ENCODE measurements at regions not wholly inside any gene's neighbourhood (a gene's known extent, or its start where the extent isn't known, plus 50 kb on each side); places are given as distances from the start of the nearest gene placed in this dataset.
"Not testable (repeated sequence)": the region's sequence is repeated elsewhere in the genome, so short reads cannot be mapped to it uniquely, and the experiment has no call there.

DNA sequence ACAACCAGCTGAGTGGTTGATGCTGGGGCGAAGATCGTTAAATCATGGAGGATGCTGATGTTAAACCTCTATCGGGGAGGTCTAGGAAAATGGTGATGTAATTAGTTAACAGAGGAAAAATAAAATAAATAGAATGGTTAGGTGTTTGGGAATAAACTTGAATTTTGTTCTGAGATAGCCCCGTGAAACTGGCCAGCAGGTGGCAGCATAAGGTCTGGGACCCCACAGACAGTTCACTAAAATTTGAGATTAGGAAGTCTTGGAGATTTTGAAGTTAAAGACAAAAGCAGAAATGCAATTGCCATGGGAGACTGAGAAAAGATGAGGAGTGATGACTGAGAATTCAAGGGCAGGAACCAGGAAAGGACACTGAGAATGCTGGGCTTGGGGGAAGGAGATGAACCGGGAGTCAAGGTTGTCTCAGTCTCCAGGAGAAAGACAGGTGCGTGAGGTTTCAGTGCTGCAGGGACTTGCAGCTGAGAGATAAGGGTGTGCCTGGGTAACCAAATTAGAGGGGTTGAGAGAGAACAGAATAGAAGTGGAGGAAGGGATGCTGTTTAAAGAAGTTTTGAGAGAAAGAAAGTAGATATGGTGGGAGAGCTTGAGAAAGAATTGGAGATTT lies 248.0 kb downstream of the ZNF92 start:
- DNase-seq (ENCODE audit: low spot score), result not testable (repeated sequence)

DNA sequence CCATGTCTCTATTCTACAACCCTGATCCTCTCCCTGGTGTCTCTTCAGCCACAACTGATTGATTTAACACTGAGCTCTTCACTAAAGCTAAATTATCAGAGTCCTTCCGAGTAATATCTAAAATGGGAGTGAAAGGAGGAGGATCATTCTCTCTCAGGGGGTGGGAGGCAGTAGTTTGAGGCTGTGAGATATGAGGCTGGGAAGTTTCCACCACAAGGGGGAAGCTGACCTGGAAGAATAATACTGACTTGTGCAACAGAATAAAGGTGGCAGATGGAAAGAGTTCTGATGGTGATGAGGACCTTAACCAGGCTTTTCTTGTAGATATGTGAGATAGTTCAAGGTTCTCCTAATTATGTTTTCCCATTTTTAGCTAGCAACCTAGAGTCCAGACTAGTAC lies 241.6 kb upstream of the VKORC1L1 start:
- not testable (repeated sequence) for DNase-seq (ENCODE audit: low spot score)

DNA sequence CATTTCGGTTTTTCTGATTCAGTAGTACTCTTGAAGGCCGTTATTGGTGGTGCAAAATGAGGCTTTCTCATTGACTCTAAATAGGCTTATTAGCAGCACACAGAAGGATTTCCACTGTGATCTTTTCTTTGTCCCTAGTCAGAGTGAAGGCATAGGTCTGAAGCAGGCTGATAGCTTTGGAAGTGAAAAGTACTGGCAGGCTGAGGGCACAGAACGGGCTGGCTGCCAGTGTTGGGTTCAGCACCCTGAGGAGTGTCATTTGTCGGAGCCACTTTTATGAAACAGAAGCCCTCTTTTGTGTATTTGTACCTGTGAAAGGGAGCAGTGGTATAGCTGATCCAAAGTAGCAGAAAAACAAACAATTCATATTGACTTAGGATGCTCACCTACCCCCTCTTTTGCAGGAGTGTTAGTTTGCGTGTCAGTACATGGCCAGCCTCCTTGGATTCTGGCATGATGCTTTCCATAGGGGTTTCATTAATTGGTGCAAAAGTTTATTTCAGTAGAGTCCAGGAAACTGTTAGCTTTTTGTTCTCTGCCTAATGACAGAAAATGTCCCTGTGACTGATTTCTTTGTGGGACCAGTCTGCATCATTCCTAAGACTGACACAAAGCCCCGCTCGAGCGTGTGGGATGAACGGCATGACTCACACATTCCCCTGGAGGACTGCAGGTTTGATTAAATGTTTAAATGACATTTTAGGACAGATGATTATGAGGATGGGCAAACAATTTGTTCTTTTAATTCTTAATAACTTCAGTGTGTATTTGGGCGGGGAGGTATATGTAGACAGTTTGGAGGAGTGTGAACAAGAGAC lies 239.1 kb upstream of the VKORC1L1 start:
- not testable (repeated sequence) for DNase-seq (ENCODE audit: low spot score)

DNA sequence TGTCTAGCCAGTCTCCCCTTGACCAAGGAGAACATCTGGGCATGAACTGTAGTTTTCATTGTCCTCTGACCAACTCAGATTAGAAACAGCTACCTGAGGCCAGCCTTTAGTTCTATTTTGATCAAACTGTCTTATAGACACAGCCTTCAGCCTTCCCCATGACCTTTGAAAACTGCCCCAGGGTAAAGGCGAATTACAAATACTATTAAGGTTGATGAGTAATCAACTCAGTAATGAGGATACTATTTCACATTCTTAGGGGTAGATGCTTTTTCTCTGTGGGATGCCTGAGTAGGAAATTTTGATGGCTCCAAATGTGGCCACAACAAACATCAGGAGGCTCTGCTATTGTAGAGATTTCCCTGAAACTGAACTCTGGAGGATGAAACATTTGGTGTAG lies 234.0 kb upstream of the VKORC1L1 start:
- not testable (repeated sequence) for DNase-seq (ENCODE audit: low spot score)

DNA sequence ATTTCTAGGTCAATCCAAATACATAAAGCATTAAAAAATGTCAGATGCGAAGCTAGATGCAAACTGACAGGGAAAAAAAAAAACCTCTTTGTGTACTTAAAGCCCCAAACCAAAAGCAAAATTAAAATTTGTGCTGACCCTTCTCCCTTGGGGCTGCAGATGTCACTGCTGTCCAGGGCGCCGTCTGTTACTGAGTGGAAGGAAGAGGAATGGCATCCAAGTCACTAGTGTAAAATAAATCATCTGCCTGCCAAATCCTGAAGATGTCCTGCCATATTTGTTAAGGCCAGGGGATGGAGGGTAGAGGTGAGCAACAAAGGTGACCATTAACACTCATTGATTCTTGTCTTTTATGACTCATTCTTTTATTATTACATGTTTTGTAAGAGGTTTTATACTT lies 233.2 kb upstream of the VKORC1L1 start:
- DNase-seq (ENCODE audit: low spot score), result not testable (repeated sequence)

DNA sequence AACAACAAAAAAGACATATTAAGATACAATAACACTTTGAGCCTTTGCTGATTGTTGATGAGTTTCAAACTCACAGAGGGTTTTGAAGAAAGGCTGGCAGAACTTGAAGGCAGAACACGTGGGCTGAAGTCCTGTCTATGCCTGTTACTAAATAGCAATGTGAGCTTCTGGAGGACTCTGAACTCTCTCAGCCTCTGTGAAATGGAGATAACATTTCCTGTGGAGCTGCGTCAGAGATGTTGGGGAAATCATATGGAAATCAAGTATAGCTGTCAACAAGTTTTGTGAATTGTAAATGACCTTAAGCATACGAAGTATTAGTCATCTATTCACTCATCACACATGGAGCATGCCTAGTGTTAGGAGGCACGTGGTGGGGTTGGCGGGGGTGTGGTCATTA lies 229.4 kb upstream of the VKORC1L1 start:
- not testable (repeated sequence) for DNase-seq (ENCODE audit: low spot score)

DNA sequence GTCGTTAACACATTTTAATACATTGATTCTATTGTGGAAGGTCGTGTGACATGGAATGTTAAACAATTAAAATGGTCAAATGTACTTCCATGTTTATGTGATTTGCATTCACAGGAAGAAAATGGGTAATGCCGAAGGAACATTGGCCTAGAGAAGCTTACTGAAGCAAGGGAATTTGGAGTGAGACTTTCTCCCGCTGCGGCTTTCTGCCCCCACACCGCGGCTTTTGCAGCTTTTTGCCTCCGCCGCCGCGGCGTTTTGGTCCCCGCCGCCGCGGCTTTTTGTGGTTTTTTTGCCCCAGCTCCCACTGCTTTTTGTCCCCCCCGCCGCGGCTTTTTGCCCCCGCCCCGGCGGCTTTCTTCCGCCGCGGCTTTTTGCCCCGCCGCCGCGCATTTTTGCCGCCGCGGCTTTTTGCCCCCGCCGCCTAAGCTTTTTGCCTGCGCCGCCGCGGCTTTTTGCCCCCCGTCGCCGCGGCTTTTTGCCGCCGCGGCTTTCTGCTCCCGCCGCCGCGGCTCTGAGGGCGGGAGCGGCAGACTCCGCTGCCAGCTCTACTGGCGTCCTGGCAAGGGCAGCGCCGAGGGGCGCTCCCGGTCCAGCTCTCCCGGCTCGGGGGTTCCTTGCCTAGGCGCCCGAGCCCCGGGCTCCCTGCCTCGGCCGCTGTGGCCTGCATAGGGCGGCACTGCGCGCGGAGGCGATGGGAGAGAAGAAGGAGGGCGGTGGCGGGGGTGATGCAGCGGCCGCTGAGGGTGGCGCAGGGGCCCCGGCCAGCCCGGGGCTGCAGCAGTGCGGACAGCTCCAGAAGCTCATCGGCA lies 225.5 kb upstream of the VKORC1L1 start:
- DNase-seq (ENCODE audit: low spot score), result not testable (repeated sequence)

DNA sequence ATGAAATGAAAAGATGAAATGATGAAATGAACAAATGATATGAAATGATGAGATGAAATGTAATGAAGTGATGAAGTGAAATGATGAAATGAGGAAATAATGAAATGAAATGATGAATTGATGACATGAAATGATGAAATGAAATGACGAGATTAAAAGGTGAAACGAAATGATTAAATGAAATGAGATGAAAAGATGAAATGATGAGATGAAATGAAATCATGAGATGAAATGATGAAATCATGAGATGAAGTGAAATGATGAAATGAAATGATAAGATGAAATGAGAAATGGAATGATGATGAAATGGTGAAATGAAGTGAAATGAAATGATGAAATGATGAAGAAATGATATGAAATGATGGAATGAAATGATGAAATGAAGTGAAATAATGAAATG lies 221.7 kb upstream of the VKORC1L1 start:
- DNase-seq (ENCODE audit: low spot score), result not testable (repeated sequence)

DNA sequence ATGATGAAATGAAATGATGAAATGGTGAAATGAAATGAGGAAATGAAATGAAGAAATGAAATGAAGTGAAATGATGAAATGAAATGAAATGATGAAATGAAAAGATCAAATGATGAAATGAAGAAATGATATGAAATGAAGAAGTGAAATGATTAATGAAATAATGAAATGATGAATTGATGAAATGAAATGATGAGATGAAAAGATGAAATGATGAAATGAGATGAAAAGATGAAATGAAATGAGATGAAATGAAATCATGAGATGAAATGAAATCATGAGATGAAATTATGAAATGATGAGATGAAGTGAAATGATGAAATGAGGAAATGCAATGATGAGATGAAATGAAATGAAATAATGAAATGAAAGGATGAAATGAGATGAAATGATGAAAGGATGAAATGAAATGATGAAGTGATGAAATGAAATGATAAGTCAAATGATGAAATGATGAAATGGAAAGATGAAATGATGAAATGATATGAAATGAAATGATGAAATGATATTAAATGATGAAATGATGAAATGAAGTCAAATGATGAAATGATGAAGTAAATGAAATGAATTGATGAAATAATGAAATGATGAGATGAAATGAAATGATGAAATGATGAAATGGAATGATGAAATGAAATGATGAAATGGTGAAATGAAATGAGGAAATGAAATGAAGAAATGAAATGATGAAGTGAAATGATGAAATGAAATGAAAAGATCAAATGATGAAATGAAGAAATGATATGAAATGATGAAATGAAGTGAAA lies 220.9 kb upstream of the VKORC1L1 start:
- not testable (repeated sequence) for DNase-seq (ENCODE audit: low spot score)

DNA sequence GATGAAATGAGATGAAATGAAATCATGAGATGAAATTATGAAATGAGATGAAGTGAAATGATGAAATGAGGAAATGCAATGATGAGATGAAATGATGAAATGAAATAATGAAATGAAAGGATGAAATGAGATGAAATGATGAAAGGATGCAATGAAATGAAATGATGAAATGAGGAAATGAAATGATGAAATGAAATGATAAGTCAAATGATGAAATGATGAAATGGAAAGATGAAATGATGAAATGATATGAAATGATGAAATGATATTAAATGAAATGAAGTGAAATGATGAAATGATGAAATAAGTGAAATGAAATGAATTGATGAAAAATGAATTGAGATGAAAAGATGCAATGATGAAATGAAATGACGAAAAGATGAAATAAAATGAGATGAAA lies 220.2 kb upstream of the VKORC1L1 start:
- DNase-seq (ENCODE audit: low spot score), result not testable (repeated sequence)

DNA sequence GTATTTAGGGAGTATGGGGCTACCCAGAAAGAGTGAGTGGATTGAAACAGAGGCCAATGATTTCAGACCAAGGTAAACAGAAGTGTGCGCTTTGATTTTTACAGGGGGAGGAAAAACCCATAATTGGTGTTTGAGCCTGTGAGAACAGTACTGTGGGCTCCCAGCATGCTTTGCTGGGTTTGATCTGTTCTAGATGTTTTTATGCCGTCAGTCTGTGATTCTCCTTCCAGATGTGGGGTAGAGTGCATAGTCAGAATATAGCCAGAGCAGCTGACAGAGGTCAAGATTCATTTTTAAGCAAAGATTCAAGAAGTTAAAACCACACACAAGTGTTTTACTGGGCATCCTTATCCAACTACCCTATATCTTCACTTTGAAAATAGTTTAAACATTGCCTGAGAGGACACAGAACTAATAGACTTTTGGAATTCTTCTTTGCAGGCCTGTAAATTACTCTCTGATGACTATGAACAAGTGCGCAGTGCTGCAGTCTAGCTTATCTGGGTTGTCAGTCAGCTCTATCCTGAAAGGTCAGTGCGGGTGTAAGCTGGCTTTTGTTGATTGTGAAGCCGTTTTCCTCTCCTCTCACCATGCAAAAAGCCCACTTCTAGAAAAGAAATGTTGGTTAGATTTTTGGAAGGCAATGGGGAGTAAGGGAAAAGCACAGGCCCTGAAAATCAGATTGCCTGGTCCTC lies 216.2 kb upstream of the VKORC1L1 start:
- not testable (repeated sequence) for DNase-seq (ENCODE audit: low spot score)

DNA sequence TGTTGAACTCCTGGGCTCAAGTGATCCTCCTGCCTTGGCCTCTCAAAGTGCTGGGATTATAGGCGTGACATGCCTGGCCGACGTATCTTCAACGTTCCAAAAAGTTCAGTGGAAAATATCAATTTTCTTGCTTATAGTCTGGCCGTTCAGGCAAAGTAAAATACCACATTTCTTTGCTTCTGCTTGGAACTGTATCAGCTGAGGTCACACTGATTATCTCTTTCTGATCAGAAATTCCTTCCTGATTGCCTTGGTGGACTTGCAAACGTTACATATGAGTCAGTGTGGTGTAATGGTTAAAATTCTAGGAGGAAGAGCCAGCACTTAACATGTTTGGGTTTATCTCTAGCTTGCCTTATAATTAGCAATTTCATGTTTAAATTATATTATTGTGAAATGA lies 189.5 kb upstream of the VKORC1L1 start:
- DNase-seq (ENCODE audit: low spot score), result not testable (repeated sequence)

DNA sequence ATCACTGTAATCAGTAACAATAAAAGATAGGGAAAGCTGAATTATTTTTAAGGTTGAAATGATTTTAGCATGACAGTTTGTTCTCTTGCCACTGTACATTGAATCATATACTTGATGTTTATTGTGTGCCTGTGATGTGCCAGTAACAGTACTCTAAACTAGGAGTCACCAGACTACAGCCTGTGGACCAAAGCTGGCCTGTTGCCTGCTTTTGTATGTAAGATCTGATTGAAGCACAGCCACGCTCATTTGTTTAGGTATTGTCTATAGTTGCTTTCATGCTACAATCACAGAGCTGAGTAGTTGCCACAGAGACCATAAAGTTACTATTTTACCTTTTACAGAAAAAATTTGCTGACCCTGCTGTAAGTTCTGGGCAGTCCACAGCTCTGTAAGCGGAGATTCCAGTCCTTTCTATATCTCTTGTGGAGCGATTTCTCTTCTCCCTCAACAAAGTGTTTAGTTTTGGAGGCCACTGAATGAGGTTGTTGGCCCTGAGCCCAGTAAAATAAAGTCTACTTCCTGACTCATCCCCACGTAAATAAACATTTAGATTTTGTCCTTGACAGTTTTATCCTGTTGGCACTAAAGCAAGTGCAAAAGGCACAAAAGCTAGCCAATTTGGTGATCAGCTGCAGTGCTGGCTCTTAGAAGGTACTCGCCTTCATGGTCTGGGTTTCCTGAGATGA lies 173.7 kb upstream of the VKORC1L1 start:
- not testable (repeated sequence) for DNase-seq (ENCODE audit: low spot score)

DNA sequence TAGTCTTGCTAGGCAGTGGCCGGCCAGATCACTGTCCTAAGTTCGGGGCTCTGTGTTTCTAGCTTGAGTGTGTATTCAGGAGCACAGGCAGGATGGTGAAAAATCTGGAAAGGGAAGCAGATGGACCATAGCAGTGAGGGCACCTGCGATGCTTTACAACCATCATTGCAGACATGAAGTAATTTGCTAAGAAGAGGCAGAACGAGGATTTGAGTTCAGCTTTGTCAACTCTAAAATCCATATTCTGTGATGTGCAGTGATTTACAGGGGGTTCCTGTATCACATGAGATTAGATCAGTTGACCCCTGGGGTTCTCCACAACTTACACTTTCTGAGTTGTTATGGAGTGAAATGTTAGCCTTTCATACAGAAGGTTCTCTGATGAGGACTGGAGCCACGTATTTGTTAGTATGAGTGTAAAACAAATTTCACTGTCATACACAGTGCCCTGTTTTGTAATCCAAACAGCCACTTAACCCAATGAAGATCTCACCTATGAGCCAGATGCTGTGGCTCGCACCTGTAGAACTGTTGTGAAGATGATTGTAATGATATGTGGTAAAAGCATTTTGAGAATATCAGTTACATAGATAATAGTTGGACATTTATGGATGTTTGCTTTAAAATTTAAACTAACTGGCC lies 173.0 kb upstream of the VKORC1L1 start:
- not testable (repeated sequence) for DNase-seq (ENCODE audit: low spot score)

DNA sequence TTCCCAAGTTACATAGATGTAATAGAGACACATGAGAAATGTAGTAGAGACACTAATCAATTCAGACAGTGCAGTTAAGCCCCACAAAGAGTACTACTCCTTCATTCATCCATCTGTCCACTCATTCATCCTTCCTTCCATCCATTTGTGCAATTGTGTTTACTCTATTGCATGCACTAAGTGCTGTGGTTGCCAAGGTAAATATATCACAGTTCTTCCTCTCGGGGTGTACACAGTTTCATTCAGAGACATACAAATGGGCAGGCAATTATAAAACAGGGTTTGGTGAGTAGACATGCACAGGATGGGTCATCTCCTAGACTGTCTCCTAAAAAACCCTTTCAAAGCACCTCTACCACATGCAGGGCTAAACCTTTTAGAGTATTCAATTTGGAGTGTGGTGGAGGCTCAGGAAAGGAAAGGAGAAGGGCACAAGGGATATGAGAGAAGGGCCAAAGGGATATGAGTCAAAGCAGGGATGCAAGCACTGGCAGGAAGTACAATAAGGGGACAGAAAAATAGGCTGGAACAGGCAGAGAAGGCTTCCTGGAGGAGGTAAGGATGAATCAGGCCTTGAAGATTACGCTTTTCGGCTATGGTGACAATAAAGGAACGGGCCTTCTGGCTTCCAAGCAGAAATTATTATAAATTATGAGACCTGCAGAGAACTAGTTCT lies 153.6 kb upstream of the VKORC1L1 start:
- not testable (repeated sequence) for DNase-seq (ENCODE audit: low spot score)

DNA sequence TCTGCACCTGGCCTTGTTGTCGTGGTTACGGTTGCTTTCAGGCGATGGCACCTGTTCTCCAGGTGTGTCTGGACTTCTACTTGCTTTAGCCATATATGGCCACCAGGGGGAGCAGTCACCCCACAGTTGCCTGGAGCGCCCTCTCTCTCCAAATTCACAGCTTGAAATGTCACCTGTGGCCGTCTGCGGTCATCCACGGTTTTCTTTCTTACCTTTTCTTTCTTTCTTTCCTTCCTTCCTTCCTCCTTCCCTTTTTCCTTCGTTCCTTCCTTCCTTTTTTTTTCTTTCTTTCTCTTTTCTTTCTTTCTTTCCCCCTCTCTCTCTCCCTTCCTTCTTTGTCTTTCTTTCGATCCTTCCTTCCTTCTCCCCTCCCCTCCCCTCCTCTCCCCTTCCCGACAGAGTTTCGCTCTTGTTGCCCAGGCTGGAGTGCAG lies 150.5 kb upstream of the VKORC1L1 start:
- peak; percentile 66 for DNase-seq (ENCODE audit: low spot score)

DNA sequence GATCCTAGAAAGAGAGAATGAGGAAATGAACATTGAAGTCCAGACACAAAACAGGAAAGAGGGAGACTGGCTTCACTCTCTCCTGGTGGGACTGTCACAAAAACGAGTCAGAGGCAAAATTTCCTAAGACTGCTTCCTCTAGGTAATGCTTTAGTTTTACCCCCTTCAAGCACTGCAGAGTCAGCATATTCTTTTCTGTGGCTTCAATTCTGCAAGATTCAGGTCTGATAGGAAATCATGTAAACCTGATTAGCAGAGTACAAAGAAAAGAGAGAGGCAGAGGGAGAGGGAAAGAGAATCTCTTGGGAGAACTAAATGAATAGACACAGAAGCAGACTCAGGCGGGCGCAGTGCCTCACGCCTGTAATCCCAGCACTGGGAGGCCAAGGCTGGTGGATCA lies 145.7 kb upstream of the VKORC1L1 start:
- DNase-seq (ENCODE audit: low spot score), result not testable (repeated sequence)

DNA sequence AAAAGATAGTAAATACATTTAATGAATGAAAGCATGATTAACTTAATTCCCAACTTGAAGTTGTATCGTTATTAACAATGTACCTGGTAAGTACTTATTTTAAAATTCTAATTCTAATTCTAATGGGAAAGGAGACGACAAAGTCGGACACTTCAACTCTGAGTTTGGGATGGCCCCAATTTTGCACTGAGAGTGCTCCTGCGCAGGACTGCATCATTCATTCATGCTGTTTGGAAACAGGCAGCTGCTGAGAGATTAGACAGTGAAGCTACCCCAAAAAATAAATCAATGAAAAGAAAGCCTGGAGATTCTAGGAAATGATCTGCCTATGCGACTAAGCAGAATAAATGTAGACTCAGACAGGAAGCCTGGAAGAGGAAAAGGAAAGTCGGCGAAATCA lies 141.7 kb upstream of the VKORC1L1 start:
- no peak for DNase-seq (ENCODE audit: low spot score)

DNA sequence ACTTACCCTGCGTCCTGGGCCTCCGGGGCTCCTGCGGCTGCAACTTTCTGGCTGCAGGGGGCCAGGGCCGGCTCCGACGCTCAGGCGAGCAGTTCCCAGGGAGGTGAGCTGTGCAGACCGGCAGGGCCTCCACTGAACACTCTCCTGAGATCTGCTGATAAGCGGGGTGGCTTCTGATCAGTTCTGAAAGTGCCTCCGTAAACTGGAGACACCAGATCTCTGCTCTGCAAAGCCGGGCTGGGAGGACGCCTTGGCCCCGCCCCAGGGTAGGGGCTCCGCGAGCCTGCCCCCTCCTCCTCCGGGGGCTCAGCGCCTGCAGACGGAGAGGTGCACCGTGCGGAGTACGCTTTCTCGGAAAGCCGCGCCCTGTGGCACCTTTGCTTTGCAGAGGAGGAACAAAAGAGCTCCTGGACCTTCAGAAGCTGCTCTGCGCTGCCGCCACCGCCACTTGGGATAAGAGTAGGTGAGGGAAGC lies 141.3 kb upstream of the VKORC1L1 start:
- DNase-seq (ENCODE audit: low spot score), result peak; percentile 1
